H1 (cell line): ENCODE measurements at regions not wholly inside any gene's neighbourhood (a gene's known extent, or its start where the extent isn't known, plus 50 kb on each side); places are given as distances from the start of the nearest gene placed in this dataset.

ENCODE experiments used
- CTCF ChIA-PET: fragments of 300-600 bp; sonication (Branson Sonifier 250); formaldehyde crosslinking; loops from one replicate; lab custom pipeline; 2021; ENCODE audit not compliant: partially characterized antibody; lab: Charles Lee
- POLR2A ChIA-PET: fragments of 300-600 bp; sonication (Branson Sonifier 250); formaldehyde crosslinking; loops from one replicate; lab custom pipeline; 2021; ENCODE audit warnings: inconsistent platforms; ENCODE audit not compliant: partially characterized antibody; lab: Charles Lee
- DNase-seq, 2 experiments: peaks; one replicate each; pipeline versions ENCODE4 v3.0.0 to v3.0.0-alpha.2; 2010 to 2022; ENCODE audit warnings: low spot score in 2 of 2, low read depth in 1 of 2, mixed read lengths in 1 of 2
- FAIRE-seq: peaks from 2 replicates; lab custom pipeline; 2011; peaks lifted over from hg19 to GRCh38; lab: Jason Lieb, UNC
- H2AFZ ChIP-seq: 2 replicates; pipeline ENCODE4 v1.8.1; 2012; ENCODE audit warnings: low read length, inconsistent platforms
- H2AK5ac ChIP-seq: 2 replicates; pipeline ENCODE4 v1.6.1; 2013; ENCODE audit warnings: low read depth, low read length
- H2BK120ac ChIP-seq: replicated peaks from 2 replicates; pipeline ENCODE3; 2013; ENCODE audit warnings: low read depth, low read length, inconsistent platforms
- H2BK12ac ChIP-seq: 2 replicates; pipeline ENCODE4 v1.6.1; 2013; ENCODE audit warnings: low read depth, low read length
- H2BK15ac ChIP-seq: 2 replicates; pipeline ENCODE4 v1.6.1; 2013; ENCODE audit warnings: low read length
- H2BK20ac ChIP-seq: 2 replicates; pipeline ENCODE4 v1.6.1; 2013; ENCODE audit warnings: low read length
- H2BK5ac ChIP-seq: 2 replicates; pipeline ENCODE4 v1.6.1; 2013; ENCODE audit warnings: low read depth, low read length
- H3K14ac ChIP-seq: 2 replicates; pipeline ENCODE4 v1.6.1; 2013; ENCODE audit warnings: inconsistent platforms; ENCODE audit not compliant: insufficient read length
- H3K18ac ChIP-seq: 2 replicates; pipeline ENCODE4 v1.6.1; 2013; ENCODE audit warnings: low read length; ENCODE audit errors: extremely low read depth
- H3K23ac ChIP-seq: 2 replicates; pipeline ENCODE4 v1.6.1; 2013; ENCODE audit warnings: inconsistent platforms; ENCODE audit not compliant: insufficient read length
- H3K23me2 ChIP-seq: 2 replicates; pipeline ENCODE4 v1.6.1; 2013; ENCODE audit warnings: low read depth, low read length
- H3K27ac ChIP-seq: 2 replicates; pipeline ENCODE4 v1.6.1; 2011; ENCODE audit warnings: low read depth, low read length, inconsistent platforms
- H3K27me3 ChIP-seq, 4 experiments: replicated peaks in 1 of 4; 1 replicate in 1 of 4; 2 replicates in 3 of 4; pipeline versions ENCODE4 v1.6.1 to v1.8.1; 2011 to 2013; ENCODE audit warnings: low read length in 3 of 4, mild to moderate bottlenecking in 3 of 4, inconsistent platforms in 2 of 4, mixed read lengths in 2 of 4, moderate library complexity in 1 of 4; ENCODE audit not compliant: control insufficient read depth in 3 of 4, insufficient read depth in 3 of 4; ENCODE audit errors: extremely low read depth in 1 of 4
- H3K36me3 ChIP-seq, 4 experiments: 2 replicates each; pipeline versions ENCODE4 v1.6.1 to v1.8.1; 2011 to 2013; ENCODE audit warnings: mild to moderate bottlenecking in 4 of 4, low read length in 3 of 4, moderate library complexity in 2 of 4, control low read depth in 1 of 4, inconsistent platforms in 1 of 4; ENCODE audit not compliant: insufficient read depth in 4 of 4, control insufficient read depth in 2 of 4
- H3K4ac ChIP-seq: replicated peaks from 2 replicates; pipeline ENCODE3; 2013; ENCODE audit warnings: low read length, low read depth, mixed read lengths, inconsistent platforms; ENCODE audit not compliant: insufficient read length
- H3K4me1 ChIP-seq, 4 experiments: replicated peaks in 1 of 4; 1 replicate in 1 of 4; 2 replicates in 3 of 4; pipeline versions ENCODE4 v1.6.1 to v1.8.1; 2011 to 2013; ENCODE audit warnings: low read length in 3 of 4, inconsistent platforms in 2 of 4, mixed read lengths in 1 of 4; ENCODE audit not compliant: insufficient read depth in 4 of 4, control insufficient read depth in 3 of 4
- H3K4me2 ChIP-seq, 2 experiments: 2 replicates each; pipeline versions ENCODE4 v1.6.1 to v1.8.1; 2011 to 2013; ENCODE audit warnings: low read depth in 2 of 2, low read length in 2 of 2, control low read depth in 1 of 2, inconsistent platforms in 1 of 2, mild to moderate bottlenecking in 1 of 2; ENCODE audit not compliant: insufficient read depth in 1 of 2
- H3K4me3 ChIP-seq, 4 experiments: fragments of 200-600, 300-600 bp in 1 of 4; sonication (generic), shearing (Covaris generic), sonication (Bioruptor Twin) in 1 of 4; 2 replicates each; pipeline versions ENCODE4 v1.5.1 to v1.8.1; 2011 to 2016; ENCODE audit warnings: low read length in 4 of 4, low read depth in 3 of 4, control low read depth in 2 of 4, inconsistent platforms in 2 of 4, mild to moderate bottlenecking in 2 of 4, mixed read lengths in 1 of 4, moderate library complexity in 1 of 4; ENCODE audit not compliant: insufficient read depth in 2 of 4; ENCODE audit errors: extremely low read depth in 1 of 4
- H3K56ac ChIP-seq: replicated peaks from 2 replicates; pipeline ENCODE3; 2013; ENCODE audit warnings: low read depth, mild to moderate bottlenecking, mixed read lengths, low read length, inconsistent platforms; ENCODE audit not compliant: insufficient read length
- H3K79me1 ChIP-seq: 2 replicates; pipeline ENCODE4 v1.6.1; 2013; ENCODE audit warnings: low read depth, low read length, control low read depth
- H3K79me2 ChIP-seq, 2 experiments: 2 replicates each; pipeline versions ENCODE4 v1.6.1 to v1.8.1; 2012 to 2013; ENCODE audit warnings: low read length in 2 of 2, mild to moderate bottlenecking in 2 of 2, inconsistent platforms in 1 of 2; ENCODE audit not compliant: insufficient read depth in 2 of 2, control insufficient read depth in 1 of 2
- H3K9ac ChIP-seq, 4 experiments: replicated peaks in 1 of 4; 1 replicate in 1 of 4; 2 replicates in 3 of 4; pipeline versions ENCODE4 v1.6.1 to v1.8.1; 2011 to 2013; ENCODE audit warnings: low read depth in 3 of 4, low read length in 3 of 4, control low read depth in 2 of 4, mild to moderate bottlenecking in 2 of 4, moderate library complexity in 2 of 4, inconsistent platforms in 1 of 4; ENCODE audit errors: extremely low read depth in 1 of 4
- H3K9me3 ChIP-seq, 2 experiments: 2 replicates each; pipeline versions ENCODE4 v1.6.1 to v1.8.1; 2012 to 2013; ENCODE audit warnings: mild to moderate bottlenecking in 2 of 2, moderate library complexity in 2 of 2, control low read depth in 1 of 2, inconsistent platforms in 1 of 2, low read depth in 1 of 2, low read length in 1 of 2, mixed read lengths in 1 of 2; ENCODE audit not compliant: insufficient read depth in 2 of 2
- H4K20me1 ChIP-seq, 2 experiments: replicated peaks in 1 of 2; 2 replicates each; pipeline versions ENCODE3 to v1.8.1; 2011 to 2013; ENCODE audit warnings: inconsistent platforms in 2 of 2, low read length in 2 of 2, mild to moderate bottlenecking in 1 of 2; ENCODE audit not compliant: insufficient read depth in 2 of 2, control insufficient read depth in 1 of 2
- H4K5ac ChIP-seq: 2 replicates; pipeline ENCODE4 v1.6.1; 2013; ENCODE audit warnings: low read length, low read depth, mixed read lengths, inconsistent platforms; ENCODE audit not compliant: insufficient read length
- H4K8ac ChIP-seq: 2 replicates; pipeline ENCODE4 v1.8.0; 2013; ENCODE audit warnings: mild to moderate bottlenecking, moderate library complexity, low read length, inconsistent platforms; ENCODE audit not compliant: insufficient read depth; ENCODE audit errors: extremely low read depth
- H4K91ac ChIP-seq: replicated peaks from 2 replicates; pipeline ENCODE3; 2013; ENCODE audit warnings: low read length, mixed read lengths, inconsistent platforms; ENCODE audit not compliant: insufficient read length
- ASH2L ChIP-seq: fragments of 200-600, 300-600 bp; sonication (generic); IDR thresholded peaks from one replicate; pipeline ENCODE4 v1.7.1; 2017; ENCODE audit warnings: low read length
- BCL11A ChIP-seq, 2 experiments: IDR thresholded peaks; one replicate each; pipeline ENCODE4 v1.6.1; 2011; ENCODE audit warnings: low read depth in 2 of 2, low read length in 2 of 2, mild to moderate bottlenecking in 2 of 2
- CBX5 ChIP-seq: fragments of 300-800, 300-1000 bp; sonication (generic); IDR thresholded peaks from 2 replicates; pipeline ENCODE4 v1.7.1; 2016; ENCODE audit warnings: antibody characterized with exemption, low read length, low read depth
- EP300 ChIP-seq, 2 experiments: IDR thresholded peaks; 1 replicate in 1 of 2; 2 replicates in 1 of 2; pipeline ENCODE4 v1.6.1; 2011 to 2012; ENCODE audit warnings: low read depth in 2 of 2, low read length in 2 of 2, mild to moderate bottlenecking in 2 of 2, borderline replicate concordance in 1 of 2, inconsistent platforms in 1 of 2, moderate library complexity in 1 of 2
- FOSL1 ChIP-seq: IDR thresholded peaks from 2 replicates; pipeline ENCODE4 v1.6.1; 2011; ENCODE audit warnings: mild to moderate bottlenecking, low read depth, low read length, moderate library complexity; ENCODE audit not compliant: insufficient read depth
- KDM4A ChIP-seq: IDR thresholded peaks from one replicate; pipeline ENCODE4 v1.7.1; 2012; ENCODE audit warnings: low read depth, mild to moderate bottlenecking, moderate library complexity, low read length, inconsistent platforms; ENCODE audit not compliant: severe bottlenecking
- PHF8 ChIP-seq: fragments of 200-600 bp; sonication (generic); conservative IDR thresholded peaks from 2 replicates; pipeline ENCODE4 v1.7.1; 2012; ENCODE audit warnings: low read depth, mild to moderate bottlenecking, inconsistent platforms, low read length, moderate library complexity
- POLR2A ChIP-seq, 2 experiments: IDR thresholded peaks; 1 replicate in 1 of 2; 2 replicates in 1 of 2; pipeline ENCODE4 v1.6.1; 2011; ENCODE audit warnings: low read depth in 2 of 2, low read length in 2 of 2, mild to moderate bottlenecking in 2 of 2; ENCODE audit errors: control extremely low read depth in 1 of 2
- POU5F1 ChIP-seq: IDR thresholded peaks from 2 replicates; pipeline ENCODE4 v1.6.1; 2011; ENCODE audit warnings: low read depth, mild to moderate bottlenecking, low read length, moderate library complexity
- SP2 ChIP-seq: IDR thresholded peaks from 2 replicates; pipeline ENCODE4 v1.6.1; 2012; ENCODE audit warnings: mild to moderate bottlenecking, low read length, inconsistent platforms
- TEAD4 ChIP-seq: IDR thresholded peaks from 2 replicates; pipeline ENCODE4 v1.6.1; 2012; ENCODE audit warnings: low read depth, low read length, inconsistent platforms, mixed read lengths
- WGBS, 2 experiments: shearing (Covaris generic) in 1 of 2; methylation state at CpG; one replicate each; pipeline versions ENCODE4 v1.1.6 to v1.1.7; 2013 to 2015; ENCODE audit warnings: low lambda C conversion rate in 2 of 2, mixed read lengths in 2 of 2, inconsistent platforms in 1 of 2, low coverage in 1 of 2, missing lambda C conversion rate in 1 of 2; ENCODE audit not compliant: insufficient replicate concordance in 2 of 2, insufficient coverage in 1 of 2, insufficient read length in 1 of 2; ENCODE audit errors: extremely low coverage in 1 of 2, missing lambda C conversion rate in 1 of 2; 5-methylcytosine and 5-hydroxymethylcytosine counted together

- Histone ChIP-seq H3K9ac (no peak overlapping the region), H3K79me2 (no peaks in the 10 kb centered on the region), H2AFZ (no peak overlapping the region), H2BK120ac (no peak overlapping the region), H3K4me1 (no peaks in the 10 kb centered on the region), H2BK5ac (no peak overlapping the region), H3K14ac (no peak overlapping the region), H3K4me3 (no peak overlapping the region), H3K56ac (no peak overlapping the region), H4K8ac (no peak overlapping the region), H2BK12ac (no peak overlapping the region), H3K4ac (no peak overlapping the region), H4K20me1 (no peaks in the 10 kb centered on the region), H4K5ac (no peak overlapping the region), H4K91ac (no peak overlapping the region), H3K27me3 (no peaks in the 10 kb centered on the region), H3K18ac (no peak overlapping the region), H3K4me2 (no peak overlapping the region), H2BK20ac (no peak overlapping the region), H3K36me3 (no peaks in the 10 kb centered on the region), H2BK15ac (no peak overlapping the region), H3K27ac (no peak overlapping the region), H3K9me3 (no peaks in the 10 kb centered on the region), H3K79me1 (no peaks in the 10 kb centered on the region), H2AK5ac (no peak overlapping the region), H3K23me2 (no peaks in the 10 kb centered on the region), H3K23ac (no peak overlapping the region)
- FAIRE-seq (no peak), DNase-seq (no peak)
- POLR2A ChIA-PET: no interaction called here
- TF ChIP-seq PHF8: no peak
- TF ChIP-seq FOSL1: no peak
- TF ChIP-seq EP300 (IDR thresholded peaks at IDR 0.05; ENCODE audit: borderline replicate concordance in 1 of 2, low read depth in 2 of 2, low read length in 2 of 2): no peak
- no peak for TF ChIP-seq TEAD4
- TF ChIP-seq BCL11A (IDR thresholded peaks at IDR 0.05; ENCODE audit: low read depth in 2 of 2, low read length in 2 of 2): no peak
- TF ChIP-seq KDM4A: no peak
- no peak for TF ChIP-seq POLR2A (IDR thresholded peaks at IDR 0.05; ENCODE audit: control extremely low read depth in 1 of 2, low read depth in 2 of 2, low read length in 2 of 2)
- no peak for TF ChIP-seq POU5F1
- no peak for TF ChIP-seq CBX5
- TF ChIP-seq SP2: no peak
- no peak for TF ChIP-seq ASH2L
- CTCF ChIA-PET: interaction anchor here (1.0 to 1.5 kb wide), 3 partner anchors 71 to 273 kb away, joined by 3 to 4 read pairs (median 3); no protein-coding TSS in a partner anchor
- WGBS, 2 experiments: 81% methylated on average over 9 of the region's 9 CpGs; no CpG with 5 or more reads in 1 of the 2 experiments
These were observed 579.1 kb upstream of the RBFOX1 start for GRCh38 chr16:6753553-6753952.
